Gastroesophageal sphincter (tissue), 4 donors: ENCODE measurements at regions not wholly inside any gene's neighbourhood (a gene's known extent, or its start where the extent isn't known, plus 50 kb on each side); places are given as distances from the start of the nearest gene placed in this dataset.

Source experiments
- ATAC-seq: fragments of 150-250 bp; one replicate; pipeline ENCODE4 v1.9.1; 2016; ENCODE audit warnings: mild to moderate bottlenecking, moderate library complexity
- H3K27ac ChIP-seq, 4 donors: fragments of 200-600 bp; sonication (generic) in 3 of 4; 1 replicate in 3 of 4; 2 replicates in 1 of 4; pipeline ENCODE4 v1.5.1; 2016 to 2019
- H3K27me3 ChIP-seq: fragments of 200-600 bp; sonication (generic); one replicate; pipeline ENCODE4 v1.5.1; 2019
- H3K36me3 ChIP-seq, 2 donors: fragments of 200-600 bp; sonication (generic); one replicate each; pipeline ENCODE4 v1.5.1; 2019; ENCODE audit warnings: control low read depth in 1 of 2
- H3K4me1 ChIP-seq, 3 donors: fragments of 200-600 bp; sonication (generic); 1 replicate in 2 of 3; 2 replicates in 1 of 3; pipeline ENCODE4 v1.5.1; 2016 to 2019; ENCODE audit warnings: control low read depth in 2 of 3
- H3K4me3 ChIP-seq, 2 donors: fragments of 200-600 bp; sonication (generic); one replicate each; pipeline ENCODE4 v1.5.1; 2019; ENCODE audit warnings: mild to moderate bottlenecking in 1 of 2, moderate library complexity in 1 of 2
- H3K9me3 ChIP-seq, 3 donors: fragments of 200-600 bp; sonication (generic); one replicate each; pipeline ENCODE4 v1.5.1; 2017 to 2019; ENCODE audit warnings: control low read depth in 2 of 3
- EP300 ChIP-seq: sonication (generic); formaldehyde crosslinking; IDR thresholded peaks from one replicate; pipeline ENCODE4 v1.6.1; 2017; ENCODE audit warnings: antibody characterized with exemption, mild to moderate bottlenecking
- POLR2A ChIP-seq, 2 donors: fragments of 450-650 bp; IDR thresholded peaks; one replicate each; pipeline ENCODE4 v1.6.1; 2017; ENCODE audit warnings: antibody characterized with exemption in 2 of 2, mild to moderate bottlenecking in 2 of 2, moderate library complexity in 1 of 2
- POLR2AphosphoS5 ChIP-seq: sonication (generic); formaldehyde crosslinking; IDR thresholded peaks from one replicate; pipeline ENCODE4 v1.6.1; 2017; ENCODE audit warnings: antibody characterized with exemption
- WGBS, 2 donors: methylation state at CpG; one replicate each; pipeline ENCODE4 v1.1.5; 2018; ENCODE audit warnings: low coverage in 1 of 2; 5-methylcytosine and 5-hydroxymethylcytosine counted together
- TF ChIP-seq, protein P1 (sequence below), 4 experiments: fragments of 200-600 bp in 2 of 4; fragments of 450-650 bp in 2 of 4; sonication (generic) in 1 of 4; IDR thresholded peaks; one replicate each; pipeline ENCODE4 v1.5.1; 2017 to 2019; ENCODE audit warnings: antibody characterized with exemption in 4 of 4, mild to moderate bottlenecking in 2 of 4, moderate library complexity in 2 of 4

GRCh38 chr5:74480201-74480600 is 160.3 kb downstream of the ENC1 start:
- no peaks in the 10 kb centered on the region for H3K4me1 ChIP-seq
- 79 to 92% methylated on average over 4 of the region's 6 CpGs for WGBS, 2 donors
- H3K27me3 ChIP-seq = no peaks in the 10 kb centered on the region
- H3K4me3 ChIP-seq = no peak overlapping the region
- TF ChIP-seq EP300 = no peak
- H3K27ac ChIP-seq = no peak overlapping the region
- no peaks in the 10 kb centered on the region for H3K9me3 ChIP-seq
- no peak for ATAC-seq
- no peaks in the 10 kb centered on the region for H3K36me3 ChIP-seq

DNA sequence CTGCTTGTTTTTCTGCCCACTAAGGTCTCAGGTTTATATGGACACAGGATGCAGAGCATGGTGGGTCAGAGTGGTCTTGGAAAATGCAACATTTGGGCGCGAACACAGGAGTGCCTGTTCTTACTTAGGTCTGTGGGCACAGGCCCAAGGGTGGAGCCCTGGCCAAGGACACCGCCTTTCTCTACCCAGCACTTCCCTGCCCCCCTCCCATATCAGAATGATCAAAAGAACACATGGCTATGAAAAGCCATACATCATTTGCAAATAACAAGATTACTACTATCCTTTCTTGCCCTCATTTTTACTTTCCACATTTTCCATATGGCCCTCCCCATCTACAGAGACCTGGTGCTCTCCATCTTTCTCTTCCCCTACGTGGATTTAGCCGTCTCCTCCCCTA is 162.2 kb downstream of the ENC1 start:
- Histone ChIP-seq H3K4me1 (no peaks in the 10 kb centered on the region), H3K27me3 (no peaks in the 10 kb centered on the region), H3K9me3 (no peaks in the 10 kb centered on the region), H3K27ac (no peak overlapping the region), H3K36me3 (no peaks in the 10 kb centered on the region), H3K4me3 (no peak overlapping the region)
- WGBS, 2 donors = 74 to 89% methylated on average over 4 to 5 of the region's 5 CpGs
- no peak for TF ChIP-seq POLR2AphosphoS5
- TF ChIP-seq, protein P1, sequence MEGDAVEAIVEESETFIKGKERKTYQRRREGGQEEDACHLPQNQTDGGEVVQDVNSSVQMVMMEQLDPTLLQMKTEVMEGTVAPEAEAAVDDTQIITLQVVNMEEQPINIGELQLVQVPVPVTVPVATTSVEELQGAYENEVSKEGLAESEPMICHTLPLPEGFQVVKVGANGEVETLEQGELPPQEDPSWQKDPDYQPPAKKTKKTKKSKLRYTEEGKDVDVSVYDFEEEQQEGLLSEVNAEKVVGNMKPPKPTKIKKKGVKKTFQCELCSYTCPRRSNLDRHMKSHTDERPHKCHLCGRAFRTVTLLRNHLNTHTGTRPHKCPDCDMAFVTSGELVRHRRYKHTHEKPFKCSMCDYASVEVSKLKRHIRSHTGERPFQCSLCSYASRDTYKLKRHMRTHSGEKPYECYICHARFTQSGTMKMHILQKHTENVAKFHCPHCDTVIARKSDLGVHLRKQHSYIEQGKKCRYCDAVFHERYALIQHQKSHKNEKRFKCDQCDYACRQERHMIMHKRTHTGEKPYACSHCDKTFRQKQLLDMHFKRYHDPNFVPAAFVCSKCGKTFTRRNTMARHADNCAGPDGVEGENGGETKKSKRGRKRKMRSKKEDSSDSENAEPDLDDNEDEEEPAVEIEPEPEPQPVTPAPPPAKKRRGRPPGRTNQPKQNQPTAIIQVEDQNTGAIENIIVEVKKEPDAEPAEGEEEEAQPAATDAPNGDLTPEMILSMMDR (IDR thresholded peaks at IDR 0.05) = no peak
- no peak for TF ChIP-seq EP300
- TF ChIP-seq POLR2A (IDR thresholded peaks at IDR 0.05) = no peak
- no peak for ATAC-seq

- no peak for TF ChIP-seq POLR2A (IDR thresholded peaks at IDR 0.05)
- no peak for TF ChIP-seq EP300
- TF ChIP-seq, protein P1 (IDR thresholded peaks at IDR 0.05) = no peak
- TF ChIP-seq POLR2AphosphoS5 = no peak
- WGBS, 2 donors = 90 to 100% methylated on average over 2 to 4 of the region's 12 CpGs
- H3K36me3 ChIP-seq = no peaks in the 10 kb centered on the region
- H3K27ac ChIP-seq = no peak overlapping the region
- H3K27me3 ChIP-seq = no peaks in the 10 kb centered on the region
- no peaks in the 10 kb centered on the region for H3K9me3 ChIP-seq
- H3K4me1 ChIP-seq = no peaks in the 10 kb centered on the region
- no peak overlapping the region for H3K4me3 ChIP-seq
- no peak for ATAC-seq
Measured at GRCh38 chr5:74477761-74478160, 162.8 kb downstream of the ENC1 start.

- no peak for ATAC-seq
- no peaks in the 10 kb centered on the region for H3K4me1 ChIP-seq
- H3K9me3 ChIP-seq = no peaks in the 10 kb centered on the region
- H3K27me3 ChIP-seq = no peaks in the 10 kb centered on the region
- H3K27ac ChIP-seq = no peak overlapping the region
- H3K36me3 ChIP-seq = no peaks in the 10 kb centered on the region
- no peak overlapping the region for H3K4me3 ChIP-seq
- WGBS, 2 donors = 83 to 88% methylated on average over 7 of the region's 7 CpGs
- TF ChIP-seq, protein P1 (IDR thresholded peaks at IDR 0.05) = no peak
- no peak for TF ChIP-seq EP300
Measured at GRCh38 chr5:74476819-74477453, 163.6 kb downstream of the ENC1 start.

DNA sequence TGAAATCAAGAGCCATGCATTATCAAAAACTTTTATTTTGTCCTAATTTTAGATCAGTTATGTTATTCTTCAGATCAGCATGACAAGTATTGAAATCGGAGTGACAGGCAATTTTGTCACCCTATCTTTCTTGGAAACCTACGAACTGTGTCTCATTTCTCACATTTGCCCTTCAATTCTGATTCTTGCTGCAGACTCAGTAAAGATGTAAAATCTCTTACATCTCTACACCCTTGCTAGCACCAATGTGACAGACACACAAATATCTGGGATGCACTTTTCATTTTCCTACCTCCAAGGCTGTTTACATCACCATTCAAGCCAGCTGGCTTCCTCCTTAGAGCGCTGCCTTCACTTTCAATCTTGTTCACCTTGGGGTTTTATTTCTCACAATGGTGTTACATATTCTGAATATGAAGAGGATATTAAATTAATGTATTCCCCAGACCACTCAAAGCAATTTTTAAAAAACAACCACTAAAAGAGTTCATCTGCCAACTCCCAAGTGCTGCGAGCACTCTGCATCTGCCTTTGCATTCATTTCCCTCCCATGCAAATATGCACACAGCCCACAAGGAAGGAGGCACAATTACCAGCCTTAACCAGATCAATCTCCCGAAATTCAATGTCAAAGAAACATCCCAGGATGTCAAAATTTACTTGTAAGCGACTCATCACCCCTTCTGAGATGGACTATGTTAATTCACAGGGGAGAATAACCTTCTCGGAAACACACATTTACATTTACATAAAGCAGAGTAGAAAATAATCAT is 164.3 kb downstream of the ENC1 start:
- no peaks in the 10 kb centered on the region for H3K27me3 ChIP-seq
- no peak for ATAC-seq
- H3K4me3 ChIP-seq = no peak overlapping the region
- no peaks in the 10 kb centered on the region for H3K36me3 ChIP-seq
- 83 to 90% methylated on average over 5 to 7 of the region's 7 CpGs for WGBS, 2 donors
- H3K4me1 ChIP-seq = no peaks in the 10 kb centered on the region
- no peak overlapping the region for H3K27ac ChIP-seq
- TF ChIP-seq EP300 = no peak
- TF ChIP-seq, protein P1 (IDR thresholded peaks at IDR 0.05) = no peak
- TF ChIP-seq POLR2AphosphoS5 = no peak
- TF ChIP-seq POLR2A (IDR thresholded peaks at IDR 0.05) = no peak
- H3K9me3 ChIP-seq = no peaks in the 10 kb centered on the region
